ENCODE measurements at regions not wholly inside any gene's neighbourhood (a gene's known extent, or its start where the extent isn't known, plus 50 kb on each side); places are given as distances from the start of the nearest gene placed in this dataset.

GRCh38 chr13:33633701-33634545 is 184.0 kb upstream of the RFC3 start:
- no peaks in the 10 kb centered on the region for H4K20me1 ChIP-seq (ENCODE audit: insufficient read depth, low read length)
- H3K23ac ChIP-seq (ENCODE audit: low read depth, low read length), result no peak overlapping the region
- 0 out of 2 replicates have a peak overlapping the region, but pooled peaks have one; percentile 1 for H4K5ac ChIP-seq (ENCODE audit: low read depth, low read length)
- BruUV-seq (replicated peaks), result no TSS peak
- H4K8ac ChIP-seq (ENCODE audit: low read depth in 2 of 2, low read length in 2 of 2), result peak overlapping the region in 1 of 2 experiments; percentile 55; a peak in 2 of 4 replicates
- no peak overlapping the region for H3K56ac ChIP-seq (ENCODE audit: extremely low read depth, insufficient read depth, low read length)
- H2BK5ac ChIP-seq (ENCODE audit: low read depth, low read length, poor library complexity, severe bottlenecking), result no peak overlapping the region
- H2AFZ ChIP-seq (replicated peaks; ENCODE audit: low read length, poor library complexity), result no peak overlapping the region
- peak; percentile 67 for ATAC-seq (ENCODE audit: low read depth)
- ChIA-PET POLR2A (ENCODE audit: unreplicated experiment) (no interaction called here), CTCF (interaction anchor here (0.7 kb wide), 1 partner anchor 8 kb away, joined by 3 read pairs; no protein-coding TSS in a partner anchor)
- no CpG with 5 or more reads among the region's 3 CpGs for WGBS, 2 experiments (ENCODE audit: extremely low coverage in 2 of 2, insufficient read length in 1 of 2)
- peak overlapping the region; percentile 60 for H2BK120ac ChIP-seq (ENCODE audit: low read depth, low read length)
- no peak overlapping the region for H2AK9ac ChIP-seq (replicated peaks; ENCODE audit: low read depth, low read length, poor library complexity)
- no peak overlapping the region for H3K27ac ChIP-seq (ENCODE audit: insufficient read depth, low read length)
- H3K4me3 ChIP-seq (ENCODE audit: insufficient read depth, low read depth, low read length), result no peak overlapping the region
- no peaks in the 10 kb centered on the region for H3K9me3 ChIP-seq (ENCODE audit: control insufficient read depth, insufficient read depth, low read length)
- in situ Hi-C loops (cut with MboI; ENCODE audit: low sequenced_read_pairs) (no loop called here), dilution Hi-C loops (cut with HindIII; ENCODE audit: low sequenced_read_pairs, unreplicated experiment) (no loop called here), intact Hi-C loops (cut with micrococcal nuclease) (no loop called here)
- H3K18ac ChIP-seq (ENCODE audit: low read depth, low read length), result peak overlapping the region; percentile 80
- 0 out of 3 replicates have a peak overlapping the region, but pooled peaks have one; percentile 31 for H2BK15ac ChIP-seq (ENCODE audit: low read depth, low read length)
- no peaks in the 10 kb centered on the region for H3K27me3 ChIP-seq (ENCODE audit: control insufficient read depth, insufficient read depth, low read length)
- H3K4me2 ChIP-seq (ENCODE audit: low read depth, low read length), result no peak overlapping the region
- H3K79me1 ChIP-seq (ENCODE audit: low read depth in 1 of 2, low read length in 2 of 2), result no peaks in the 10 kb centered on the region
- no peak overlapping the region for H3K9ac ChIP-seq (ENCODE audit: low read depth, low read length)
- peak; percentile 40 for DNase-seq
- peak overlapping the region; percentile 46; the same call in 1 of the 2 replicates for H4K91ac ChIP-seq (ENCODE audit: insufficient read depth, low read depth, low read length)
- H2AK5ac ChIP-seq (ENCODE audit: low read depth, low read length), result 0 out of 2 replicates have a peak overlapping the region, but pooled peaks have one; percentile 51
- no peaks in the 10 kb centered on the region for H3K36me3 ChIP-seq (ENCODE audit: control insufficient read depth, insufficient read depth, low read length)
- H2BK20ac ChIP-seq (ENCODE audit: low read depth, low read length), result peak overlapping the region; percentile 69; the same call in 1 of the 2 replicates
- H3K4ac ChIP-seq (ENCODE audit: low read depth, low read length), result peak overlapping the region; percentile 63
- no peaks in the 10 kb centered on the region for H3K9me1 ChIP-seq (ENCODE audit: insufficient read depth, low read length)
- H3K4me1 ChIP-seq (ENCODE audit: control insufficient read depth, insufficient read depth, low read length), result peaks cover 7% of the 10 kb centered on the region
- H3K14ac ChIP-seq (replicated peaks; ENCODE audit: low read depth, low read length), result no peak overlapping the region
- TF ChIP-seq FOS (IDR thresholded peaks at IDR 0.05; ENCODE audit: low read depth, low read length) (no peak), CHD1 (IDR thresholded peaks at IDR 0.05; ENCODE audit: low read depth, low read length) (no peak), CEBPB (IDR thresholded peaks at IDR 0.05; ENCODE audit: low read depth, low read length) (no peak), NFE2L2 (IDR thresholded peaks at IDR 0.05; ENCODE audit: low read depth, low read length) (no peak), BHLHE40 (IDR thresholded peaks at IDR 0.05; ENCODE audit: low read depth, low read length) (no peak), CTCF (conservative IDR thresholded peaks at IDR 0.05; ENCODE audit: low read depth, low read length) (no peak), SMC3 (IDR thresholded peaks at IDR 0.05; ENCODE audit: low read depth, low read length) (no peak), MXI1 (IDR thresholded peaks at IDR 0.05; ENCODE audit: borderline replicate concordance, low read depth, low read length) (no peak), RAD21 (IDR thresholded peaks at IDR 0.05; ENCODE audit: low read length) (no peak), RCOR1 (IDR thresholded peaks at IDR 0.05; ENCODE audit: insufficient replicate concordance, low read length) (no peak), MAFK (IDR thresholded peaks at IDR 0.05; ENCODE audit: low read depth, low read length) (no peak), MAZ (IDR thresholded peaks at IDR 0.05; ENCODE audit: borderline replicate concordance, low read depth, low read length) (no peak)
- TF ChIP-seq, protein P1, sequence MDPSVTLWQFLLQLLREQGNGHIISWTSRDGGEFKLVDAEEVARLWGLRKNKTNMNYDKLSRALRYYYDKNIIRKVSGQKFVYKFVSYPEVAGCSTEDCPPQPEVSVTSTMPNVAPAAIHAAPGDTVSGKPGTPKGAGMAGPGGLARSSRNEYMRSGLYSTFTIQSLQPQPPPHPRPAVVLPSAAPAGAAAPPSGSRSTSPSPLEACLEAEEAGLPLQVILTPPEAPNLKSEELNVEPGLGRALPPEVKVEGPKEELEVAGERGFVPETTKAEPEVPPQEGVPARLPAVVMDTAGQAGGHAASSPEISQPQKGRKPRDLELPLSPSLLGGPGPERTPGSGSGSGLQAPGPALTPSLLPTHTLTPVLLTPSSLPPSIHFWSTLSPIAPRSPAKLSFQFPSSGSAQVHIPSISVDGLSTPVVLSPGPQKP (IDR thresholded peaks at IDR 0.05; ENCODE audit: borderline replicate concordance, low read depth, low read length), result no peak
- TF ChIP-seq, protein P2, sequence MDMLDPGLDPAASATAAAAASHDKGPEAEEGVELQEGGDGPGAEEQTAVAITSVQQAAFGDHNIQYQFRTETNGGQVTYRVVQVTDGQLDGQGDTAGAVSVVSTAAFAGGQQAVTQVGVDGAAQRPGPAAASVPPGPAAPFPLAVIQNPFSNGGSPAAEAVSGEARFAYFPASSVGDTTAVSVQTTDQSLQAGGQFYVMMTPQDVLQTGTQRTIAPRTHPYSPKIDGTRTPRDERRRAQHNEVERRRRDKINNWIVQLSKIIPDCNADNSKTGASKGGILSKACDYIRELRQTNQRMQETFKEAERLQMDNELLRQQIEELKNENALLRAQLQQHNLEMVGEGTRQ (IDR thresholded peaks at IDR 0.05; ENCODE audit: low read depth, low read length), result no peak

Data from IMR-90 (cell line).